NCI-H1417 treated with DMSO at 0.1 percent for 48 hours (cell line): ENCODE measurements at regions not wholly inside any gene's neighbourhood (a gene's known extent, or its start where the extent isn't known, plus 50 kb on each side); places are given as distances from the start of the nearest gene placed in this dataset.

ENCODE experiments used
- DNase-seq: peaks from one replicate; lab custom pipeline; 2025; lab: John Stamatoyannopoulos, UW

DNA sequence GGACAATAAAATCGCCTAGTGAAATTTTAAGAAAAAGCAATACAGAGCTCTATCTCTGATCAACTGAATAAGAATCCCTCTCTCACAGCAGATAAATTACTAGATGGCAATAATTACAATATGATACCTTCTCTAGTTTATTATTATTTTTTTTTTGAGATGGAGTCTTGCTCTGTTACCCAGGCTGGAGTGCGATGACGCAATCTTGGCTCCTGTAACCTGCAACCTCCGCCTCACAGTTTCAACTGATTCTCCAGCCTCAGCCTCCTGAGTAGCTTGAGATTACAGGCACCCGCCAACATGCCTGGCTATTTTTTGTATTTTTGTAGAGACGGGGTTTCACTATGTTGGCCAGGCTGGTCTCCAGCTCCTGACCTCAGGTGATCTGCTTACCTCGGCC, 129.3 kb upstream of the PTCHD4 start:
- no peak for DNase-seq

DNA sequence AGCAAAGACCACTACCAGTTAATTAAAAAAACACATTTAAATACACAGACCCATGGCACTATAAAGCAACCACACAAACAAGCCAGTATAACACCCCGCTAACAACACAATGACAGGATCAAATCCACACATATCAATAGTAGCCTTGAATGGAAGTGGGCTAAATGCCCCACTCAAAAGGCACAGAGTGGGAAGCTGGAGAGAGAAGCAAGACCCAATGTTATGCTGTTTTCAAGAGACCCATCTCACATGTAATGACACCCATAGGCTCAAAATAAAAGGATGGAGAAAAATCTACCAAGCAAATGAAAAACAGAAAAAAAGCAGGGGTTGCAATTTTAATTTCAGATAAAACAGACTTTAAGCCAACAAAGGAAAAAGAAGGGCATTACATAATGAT, 125.4 kb upstream of the PTCHD4 start:
- DNase-seq, result no peak

- no peak for DNase-seq
These were observed 122.1 kb upstream of the PTCHD4 start for GRCh38 chr6:48233063-48233462.

- no peak for DNase-seq
These were observed 118.8 kb upstream of the PTCHD4 start for GRCh38 chr6:48229841-48230240.

- DNase-seq, result no peak
These were observed 111.2 kb upstream of the PTCHD4 start for GRCh38 chr6:48222241-48222640.

DNA sequence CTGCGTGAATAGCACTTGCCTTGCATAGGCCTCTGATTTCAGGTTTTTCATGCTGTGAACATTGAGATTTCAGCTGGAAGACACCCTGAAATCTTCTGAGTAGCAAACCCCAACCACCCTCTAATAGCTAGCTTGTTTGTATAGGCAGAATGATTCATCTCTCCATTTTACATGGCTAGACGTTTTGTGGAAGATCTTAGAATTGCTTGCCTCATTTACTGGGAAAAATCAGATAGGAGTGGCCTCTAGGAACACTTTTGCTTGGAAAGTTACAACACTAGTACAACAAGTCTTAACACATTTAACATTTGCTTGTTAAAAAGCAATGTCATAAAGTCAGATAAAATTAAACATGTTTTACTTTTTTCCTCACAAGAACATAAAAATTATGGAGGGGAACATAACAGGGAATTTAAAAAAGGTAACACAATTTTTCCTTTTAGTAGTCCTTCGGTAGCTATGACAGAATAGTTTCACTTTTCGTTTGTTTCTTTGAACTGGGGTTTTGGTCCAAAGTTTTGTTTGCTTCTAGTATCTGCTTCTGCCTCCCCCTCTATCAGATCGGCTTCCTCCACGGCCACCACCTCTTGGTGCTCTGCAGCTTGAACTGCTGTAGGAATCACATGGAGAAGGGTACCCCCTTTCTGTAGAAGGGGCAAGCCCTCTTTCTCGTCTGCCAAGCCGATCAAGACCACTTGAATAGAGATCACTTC, 102.2 kb upstream of the PTCHD4 start:
- DNase-seq, result no peak

DNA sequence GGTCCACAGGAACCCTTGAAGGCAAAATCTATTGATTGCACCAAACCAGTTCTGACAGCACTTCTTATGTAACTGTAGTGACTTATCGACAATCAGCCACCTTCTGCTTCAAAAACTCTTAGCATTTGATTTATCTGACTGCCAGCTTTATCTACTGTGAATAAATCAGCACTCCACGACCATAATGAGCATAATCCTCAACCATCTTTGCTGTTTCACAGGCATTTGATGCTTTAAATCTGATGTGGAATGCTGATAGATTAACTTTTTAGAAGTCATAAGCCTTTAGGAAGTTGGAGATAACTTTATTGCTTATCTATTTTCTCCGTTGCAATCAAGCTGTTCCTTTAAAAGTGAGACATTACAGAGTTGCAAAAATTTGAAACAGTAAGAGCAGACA, 101.5 kb upstream of the PTCHD4 start:
- DNase-seq, result no peak

GRCh38 chr6:48206091-48206490, 95.1 kb upstream of the PTCHD4 start:
- no peak for DNase-seq

GRCh38 chr6:48200869-48201390, 89.9 kb upstream of the PTCHD4 start:
- no peak for DNase-seq

DNA sequence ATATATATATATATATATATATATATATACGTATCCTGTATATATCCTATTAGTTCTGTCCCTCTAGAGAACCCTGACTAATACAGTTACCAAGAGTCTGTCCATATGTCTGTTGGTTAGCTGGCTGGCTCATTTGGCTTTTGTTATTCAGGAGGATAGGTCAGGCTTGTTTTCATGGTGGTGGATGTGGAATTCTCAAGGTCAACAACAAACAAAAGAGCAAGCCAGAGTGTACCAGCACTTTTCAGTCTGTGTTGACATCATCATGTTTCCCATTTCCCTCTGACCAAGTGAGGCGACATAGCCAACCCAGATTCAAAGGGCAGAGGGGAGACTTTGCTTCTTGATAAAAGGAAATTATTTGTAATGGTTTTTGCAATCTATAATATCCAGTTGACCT, 88.5 kb upstream of the PTCHD4 start:
- DNase-seq, result no peak

- no peak for DNase-seq
These were observed 86.9 kb upstream of the PTCHD4 start for GRCh38 chr6:48197941-48198340.

DNA sequence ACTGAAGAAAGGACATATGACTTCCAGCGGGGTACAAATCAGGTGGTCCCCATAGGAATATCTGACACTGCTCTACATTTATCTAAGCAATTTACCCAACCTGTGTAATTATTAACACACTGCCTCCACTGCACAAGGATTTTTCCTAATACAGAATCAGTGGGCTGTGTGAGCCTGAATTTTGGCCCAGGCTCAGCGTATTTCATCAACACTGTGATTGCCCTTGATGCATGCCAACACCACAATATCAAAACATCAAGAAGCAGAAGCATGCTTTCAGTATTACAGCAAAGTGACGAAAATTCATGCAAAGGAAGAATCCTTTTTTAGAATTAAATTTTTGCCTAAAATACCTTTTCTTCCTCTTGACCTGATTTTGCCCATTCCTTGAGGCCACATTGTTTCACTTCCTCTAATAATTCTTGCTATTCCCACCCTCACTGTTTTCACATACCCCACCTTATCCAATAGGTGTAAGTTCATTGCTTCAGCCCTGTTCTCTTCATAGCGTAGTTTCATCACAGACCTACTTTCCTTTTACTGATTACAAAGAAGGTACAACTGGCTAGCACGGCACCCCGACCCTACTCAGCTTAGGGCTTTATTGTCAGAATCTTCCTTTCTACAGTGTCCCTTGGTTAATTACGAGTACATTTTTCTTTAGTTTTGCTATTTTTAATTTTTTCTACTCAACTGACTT, 83.7 kb upstream of the PTCHD4 start:
- DNase-seq, result no peak

DNA sequence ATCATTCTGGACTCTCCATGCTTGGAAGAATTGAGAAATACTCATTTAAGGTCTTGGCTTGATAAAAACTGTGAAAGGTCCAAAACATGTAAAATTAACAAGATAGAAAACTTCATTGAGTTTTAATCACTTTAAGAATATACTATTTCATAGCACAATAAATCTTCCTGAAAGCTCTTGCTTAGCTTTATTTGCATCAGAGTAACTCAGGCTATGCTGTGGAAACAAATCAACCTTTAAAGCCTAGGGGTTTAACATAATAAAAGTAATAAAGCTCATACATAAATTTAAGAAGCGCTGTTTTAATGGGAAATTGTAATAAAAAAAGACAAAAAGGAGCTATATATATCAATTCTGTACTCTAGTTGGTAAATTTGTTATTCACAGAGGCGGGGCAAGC, 77.2 kb upstream of the PTCHD4 start:
- no peak for DNase-seq

DNA sequence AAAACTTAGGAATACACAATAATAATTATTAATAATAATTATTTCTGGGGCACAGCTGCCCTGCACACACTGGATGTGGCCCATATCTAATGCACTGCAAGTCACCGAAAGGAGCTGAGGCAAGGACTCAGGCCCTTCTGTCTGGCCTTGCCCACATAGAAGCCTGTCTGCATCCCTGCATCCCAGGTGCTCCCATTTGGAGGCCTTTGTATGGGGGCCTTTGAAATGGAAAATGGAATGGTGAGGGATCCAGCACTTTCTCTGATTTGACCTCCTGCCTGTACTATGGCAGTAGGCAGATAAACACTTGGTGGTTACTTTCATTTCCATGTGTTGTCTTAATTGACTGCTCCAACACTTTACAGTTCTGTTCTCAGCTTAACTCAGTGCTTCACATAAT, 75.7 kb upstream of the PTCHD4 start:
- no peak for DNase-seq

DNA sequence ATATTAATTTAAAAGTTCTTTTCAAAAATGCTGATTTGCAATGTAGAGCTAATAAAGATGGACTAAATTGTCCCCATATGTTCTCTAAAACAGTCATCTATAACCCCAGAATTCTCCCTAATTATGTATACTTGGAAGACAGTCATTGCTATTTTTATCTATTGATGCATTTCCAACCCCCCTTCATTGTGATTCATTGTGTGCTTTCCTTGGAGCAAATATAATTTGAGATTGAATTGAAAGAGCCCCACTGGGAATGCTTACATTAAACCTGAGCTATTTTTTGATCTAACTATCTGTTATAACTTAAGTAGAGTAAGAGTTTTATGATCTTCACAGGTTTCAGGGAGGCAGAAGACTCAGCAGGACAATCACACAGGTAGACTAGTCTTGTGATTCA, 73.7 kb upstream of the PTCHD4 start:
- DNase-seq, result no peak

DNA sequence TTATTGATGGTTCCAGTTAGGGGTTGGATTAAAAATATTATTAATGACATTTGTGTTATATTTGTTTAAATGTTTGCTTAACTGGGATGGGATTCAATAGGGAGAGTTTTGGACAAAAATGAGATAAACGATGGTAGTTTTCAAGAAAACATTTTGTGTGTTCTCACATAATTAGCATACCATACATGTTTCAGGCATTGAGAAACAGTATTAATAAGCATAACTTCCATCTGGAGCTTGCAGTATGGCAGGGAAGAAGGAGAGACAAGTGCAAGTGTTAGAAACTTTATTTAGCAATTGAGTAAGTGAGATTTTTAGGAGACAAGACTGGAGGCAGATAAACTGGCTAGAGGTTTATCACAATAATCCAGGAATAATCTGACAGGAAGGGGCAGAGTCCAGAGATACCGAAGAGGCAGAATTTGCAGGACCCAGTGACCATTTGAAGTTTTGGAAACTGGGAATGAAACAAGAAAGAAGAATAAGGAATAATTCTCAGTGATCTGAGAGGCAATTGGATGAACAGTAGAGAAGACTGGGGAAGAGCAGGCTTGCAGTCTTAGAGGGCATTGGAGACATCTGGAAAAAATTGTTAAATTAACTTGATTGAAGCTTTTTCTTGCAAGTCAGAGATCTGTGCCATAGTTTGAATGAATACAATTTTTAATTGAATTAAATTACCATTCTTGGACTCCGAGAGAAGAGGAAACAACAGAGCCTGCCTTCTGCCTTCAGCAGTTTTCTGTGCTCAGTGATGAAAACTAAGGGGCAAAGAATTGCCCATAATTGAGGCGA, 73.0 kb upstream of the PTCHD4 start:
- DNase-seq, result no peak

- no peak for DNase-seq
These were observed 72.2 kb upstream of the PTCHD4 start for GRCh38 chr6:48183178-48183577.

- DNase-seq, result no peak
These were observed 67.7 kb upstream of the PTCHD4 start for GRCh38 chr6:48178700-48179099.

DNA sequence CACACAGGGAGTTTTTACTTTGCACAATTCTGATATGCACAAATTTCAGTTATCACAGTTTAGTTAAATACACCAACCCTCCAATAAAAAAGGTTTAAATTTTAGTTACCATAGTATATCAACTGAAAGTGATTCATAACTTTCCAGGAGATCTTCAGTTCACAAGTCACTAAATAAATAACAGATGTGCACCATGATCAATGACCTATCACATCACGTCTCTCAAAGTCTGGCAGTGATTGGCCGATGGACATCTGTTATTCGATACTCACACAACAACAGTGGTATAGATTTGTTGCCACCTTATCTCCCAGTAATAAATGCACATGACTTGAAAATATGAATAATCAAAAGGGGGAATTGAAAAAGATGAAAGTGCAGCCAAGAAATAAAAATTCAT, 66.8 kb upstream of the PTCHD4 start:
- no peak for DNase-seq

DNA sequence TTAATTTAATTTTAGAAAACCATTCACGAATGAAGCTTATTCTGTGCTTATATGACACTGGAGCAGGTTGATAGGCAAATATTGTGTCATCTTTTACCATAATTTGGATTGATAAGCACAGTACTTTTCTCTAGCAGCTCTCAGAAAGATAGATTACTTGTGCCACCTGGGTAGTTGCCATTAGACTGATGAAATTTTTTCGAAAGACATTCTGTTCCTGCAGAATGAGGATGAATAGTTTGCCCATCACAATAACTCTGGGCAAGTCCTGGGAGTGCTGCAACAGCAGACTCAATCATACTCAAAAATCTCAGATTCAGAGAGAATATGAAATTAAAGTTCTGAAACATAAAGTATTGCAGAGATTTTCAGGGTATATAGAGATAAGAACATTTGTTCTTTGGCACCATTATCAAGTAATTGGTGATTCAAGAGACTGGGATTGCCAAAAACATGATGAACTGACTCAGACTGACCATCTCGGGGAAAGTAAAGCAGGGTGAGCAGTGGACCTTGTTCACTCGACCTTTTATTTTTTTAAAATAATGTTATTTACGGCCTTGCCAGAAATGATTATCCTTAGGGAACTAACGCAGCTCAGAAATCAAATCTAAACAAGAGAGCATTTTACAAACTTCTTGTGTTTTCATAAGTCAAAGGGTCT, 65.8 kb upstream of the PTCHD4 start:
- DNase-seq, result no peak

- no peak for DNase-seq
These were observed 58.6 kb upstream of the PTCHD4 start for GRCh38 chr6:48169635-48170034.
